GM21786 (cell line): ENCODE measurements at regions not wholly inside any gene's neighbourhood (a gene's known extent, or its start where the extent isn't known, plus 50 kb on each side); places are given as distances from the start of the nearest gene placed in this dataset.
"Not testable (repeated sequence)": the region's sequence is repeated elsewhere in the genome, so short reads cannot be mapped to it uniquely, and the experiment has no call there.

ENCODE experiments used
- ATAC-seq: cut with Tn5 transposase; IDR thresholded peaks from one replicate; pipeline ENCODE4 v1.9.1; 2021; ENCODE audit not compliant: unreplicated experiment

DNA sequence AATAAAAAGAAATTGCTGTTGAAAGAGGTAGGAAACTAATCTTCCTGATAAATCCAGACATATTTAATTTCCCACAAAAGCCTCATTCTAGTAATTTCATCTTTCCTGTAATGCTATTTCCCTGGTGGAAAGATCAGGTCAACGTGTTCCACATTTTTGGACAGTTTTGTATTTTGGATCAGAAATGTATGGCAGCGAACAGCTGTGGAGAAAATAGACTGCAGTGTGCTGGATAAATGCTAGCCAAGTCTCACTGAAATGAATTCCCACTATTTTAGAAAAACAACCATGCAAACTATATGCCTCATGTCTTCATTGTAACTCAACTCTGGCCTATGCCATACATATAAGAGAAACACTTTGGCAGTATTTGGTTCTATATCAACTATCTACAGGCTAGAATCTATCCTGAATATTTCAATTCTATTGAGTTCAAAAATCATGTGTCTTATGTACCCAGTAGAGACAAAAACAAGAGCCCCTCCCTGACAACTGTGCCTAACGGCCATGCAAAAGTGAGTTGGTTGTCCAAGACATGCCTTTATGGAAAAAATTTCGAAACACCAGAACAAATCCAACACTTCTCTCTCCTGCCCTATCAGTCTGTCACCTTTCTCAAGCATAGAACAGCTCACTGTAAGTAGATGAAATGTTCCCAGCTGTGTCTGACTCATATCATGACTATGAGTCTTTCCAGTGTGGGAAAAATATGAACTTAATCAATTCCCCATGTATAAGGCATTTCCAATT, 191.3 kb upstream of the NREP start:
- no peak for ATAC-seq

DNA sequence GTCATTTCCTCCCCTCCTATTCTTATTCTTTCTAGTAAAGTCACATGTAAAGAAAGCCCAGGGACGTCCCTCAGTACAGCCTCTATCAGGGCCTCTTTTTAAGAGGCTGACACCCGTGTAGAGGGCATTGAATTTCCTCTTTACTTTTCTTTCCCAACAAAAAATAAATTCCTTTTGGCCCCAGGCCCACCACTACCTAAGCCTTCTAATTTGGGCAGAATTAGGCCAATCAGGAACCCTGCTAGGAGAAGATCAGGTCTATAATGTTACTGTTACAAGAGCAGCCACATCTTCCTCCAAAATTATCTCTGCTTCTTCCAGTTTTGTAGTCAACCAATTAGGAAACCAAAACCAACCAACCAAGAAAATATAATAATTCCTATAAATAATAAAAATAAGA, 189.6 kb upstream of the NREP start:
- ATAC-seq: no peak

DNA sequence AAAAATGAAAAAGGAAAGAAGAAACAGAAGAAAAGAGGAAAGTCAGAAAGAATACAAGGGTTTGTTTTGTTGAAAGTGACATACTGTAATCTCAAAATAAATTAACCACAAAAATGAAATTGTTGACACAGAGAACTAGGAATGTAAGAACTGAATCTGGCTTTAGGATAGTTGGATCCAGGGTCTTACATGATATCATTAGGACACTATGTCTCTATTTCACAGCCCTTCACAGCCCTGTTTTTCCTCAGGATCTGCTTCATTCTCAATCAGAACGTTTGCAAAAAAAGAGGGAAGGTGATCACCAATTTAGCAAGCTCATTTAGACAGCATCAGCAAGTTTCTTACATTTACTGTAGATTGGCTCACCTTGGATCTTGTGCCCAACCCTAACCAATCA, 188.5 kb upstream of the NREP start:
- no peak for ATAC-seq

DNA sequence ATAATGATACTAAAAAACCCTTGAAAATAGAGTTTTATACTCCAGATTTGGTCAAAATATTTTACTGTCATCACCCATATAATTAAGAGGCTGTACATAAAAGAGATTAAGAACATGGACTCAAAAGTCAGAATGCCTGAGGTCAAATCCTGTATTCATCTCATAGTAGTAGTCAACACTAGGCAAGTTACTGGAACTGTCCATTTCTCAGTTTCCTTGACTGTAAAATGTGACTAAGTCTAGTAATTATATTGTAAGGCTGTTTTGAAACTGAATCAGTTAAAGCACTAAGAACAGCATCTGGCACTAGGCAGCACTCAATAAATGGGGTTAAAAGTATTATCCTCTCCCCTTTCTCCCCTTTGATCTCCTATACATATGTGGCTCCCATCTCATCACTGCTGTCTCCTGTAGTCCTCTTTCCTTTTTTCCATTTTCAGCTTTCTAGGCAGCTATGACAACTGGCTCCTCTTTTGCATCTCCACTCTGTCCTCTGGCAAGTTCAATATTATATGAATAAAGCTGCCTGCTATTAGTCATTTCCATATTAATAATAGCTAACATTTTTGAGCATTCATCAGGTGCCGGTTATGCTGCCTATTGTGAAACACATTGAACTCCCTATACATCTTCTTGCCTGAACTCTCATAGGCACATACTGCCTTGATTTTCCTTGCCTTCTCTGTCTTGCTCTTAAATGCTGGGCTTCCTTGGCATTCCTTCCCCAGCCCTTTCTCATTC, 185.8 kb upstream of the NREP start:
- ATAC-seq: no peak

DNA sequence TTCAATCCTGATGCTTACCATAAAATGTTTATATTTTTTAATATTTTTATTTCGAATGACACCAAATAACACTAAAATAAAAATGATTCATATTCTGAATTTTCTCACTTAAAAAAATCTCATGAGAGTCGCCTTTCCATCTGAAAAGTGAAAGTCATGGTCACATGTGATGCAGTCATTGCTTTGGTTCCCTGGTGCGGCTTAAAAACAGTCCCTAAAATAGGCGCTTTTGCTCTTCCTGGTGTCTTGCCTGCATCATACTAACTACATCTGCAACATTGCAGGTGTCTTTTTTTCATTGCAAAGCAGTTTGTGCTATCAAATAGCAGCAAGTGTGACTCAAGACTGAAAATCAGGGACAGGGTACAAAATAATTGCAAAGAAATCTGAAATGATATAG, 185.2 kb upstream of the NREP start:
- ATAC-seq: no peak

DNA sequence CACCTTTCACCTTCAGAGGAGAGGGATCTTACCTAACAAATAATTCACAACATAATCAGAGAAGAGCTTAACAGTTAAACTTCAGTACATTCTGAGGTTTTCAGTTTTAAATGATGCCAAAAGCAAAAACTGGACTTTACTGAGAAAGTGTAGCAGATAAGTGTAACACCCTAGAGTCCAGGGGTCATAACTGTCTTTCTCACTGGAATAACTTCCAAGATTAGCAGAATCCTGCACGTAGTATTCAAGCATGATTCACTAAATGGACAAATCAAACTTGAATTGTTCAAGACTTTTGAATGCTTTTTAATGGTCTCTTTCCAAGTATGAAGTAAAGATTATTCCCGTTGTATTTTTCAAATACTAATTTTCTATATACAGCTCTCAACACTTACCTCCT, 180.1 kb upstream of the NREP start:
- ATAC-seq: no peak

DNA sequence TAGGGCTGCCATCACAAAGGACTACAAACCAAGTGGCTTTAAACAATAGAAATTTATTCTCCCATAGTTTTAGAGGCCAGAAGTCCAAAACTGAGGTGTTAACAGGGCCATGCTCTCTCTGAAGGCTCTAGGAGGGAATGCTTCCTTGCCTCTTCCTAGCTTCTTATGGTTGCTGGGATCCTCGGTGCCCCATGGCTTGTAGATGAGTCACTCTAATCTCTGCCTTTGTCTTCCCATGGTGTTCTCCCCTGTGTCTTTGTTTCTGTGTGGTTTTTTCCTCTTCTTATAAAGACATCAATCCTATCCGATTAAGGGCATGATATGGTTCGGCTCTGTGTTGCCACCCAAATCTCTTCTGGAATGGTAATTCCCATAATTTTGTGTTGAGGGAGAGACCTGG, 178.8 kb upstream of the NREP start:
- no peak for ATAC-seq

DNA sequence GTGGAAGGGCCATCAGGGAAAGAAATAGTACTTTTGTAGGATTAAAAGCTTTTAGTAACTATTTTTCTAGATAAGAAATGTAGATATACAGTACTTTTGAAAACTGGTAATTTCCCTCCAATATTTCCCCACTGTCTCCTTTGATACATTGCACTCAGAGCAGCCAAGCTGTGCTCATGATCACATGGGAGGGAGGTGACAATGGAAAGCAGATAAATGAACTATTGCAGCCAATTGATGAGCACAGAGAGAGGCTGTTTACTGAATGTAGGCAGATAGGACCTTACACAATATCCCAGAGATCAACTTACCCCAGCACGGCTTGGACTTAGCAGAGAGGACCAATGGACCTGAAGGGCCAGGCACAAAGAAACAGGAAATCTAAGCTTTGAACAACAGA, 178.0 kb upstream of the NREP start:
- ATAC-seq: no peak

DNA sequence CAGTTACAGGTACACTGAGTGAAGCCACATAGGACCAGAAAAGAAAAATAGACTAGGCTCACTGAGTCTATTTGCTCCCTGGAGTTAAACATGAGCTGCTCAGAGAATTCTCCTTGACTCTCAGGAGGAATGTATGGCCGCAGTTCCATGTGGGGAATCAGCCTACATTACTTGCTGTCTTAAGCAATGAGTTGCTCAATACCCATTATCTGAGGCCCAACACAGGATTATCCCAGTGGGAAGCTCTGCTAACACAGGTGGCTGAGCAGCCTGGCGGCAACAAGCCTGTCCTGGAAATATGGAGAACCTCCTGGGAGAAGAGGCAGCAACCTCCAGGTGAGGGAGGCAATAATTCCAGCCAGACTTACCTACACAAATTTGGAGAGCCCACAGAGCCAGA, 177.5 kb upstream of the NREP start:
- no peak for ATAC-seq

DNA sequence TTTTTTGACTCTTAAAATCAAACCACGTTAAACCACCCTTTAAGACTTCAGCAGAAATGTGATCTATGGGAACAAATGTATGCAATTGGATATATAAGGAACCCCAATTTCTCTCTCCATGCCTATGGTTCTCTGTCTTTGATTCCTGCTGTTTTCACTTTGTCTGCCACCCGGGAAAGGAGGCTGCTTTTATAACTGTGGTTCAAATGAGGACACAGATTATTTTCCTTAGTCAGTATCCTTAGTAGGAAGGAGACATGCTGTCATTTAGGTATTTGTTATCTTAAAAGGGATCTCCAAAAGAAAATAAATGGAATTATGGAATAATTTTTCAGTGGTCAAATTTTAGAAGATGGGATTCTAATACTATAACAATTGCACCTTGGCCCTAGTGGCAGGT, 176.1 kb upstream of the NREP start:
- no peak for ATAC-seq

DNA sequence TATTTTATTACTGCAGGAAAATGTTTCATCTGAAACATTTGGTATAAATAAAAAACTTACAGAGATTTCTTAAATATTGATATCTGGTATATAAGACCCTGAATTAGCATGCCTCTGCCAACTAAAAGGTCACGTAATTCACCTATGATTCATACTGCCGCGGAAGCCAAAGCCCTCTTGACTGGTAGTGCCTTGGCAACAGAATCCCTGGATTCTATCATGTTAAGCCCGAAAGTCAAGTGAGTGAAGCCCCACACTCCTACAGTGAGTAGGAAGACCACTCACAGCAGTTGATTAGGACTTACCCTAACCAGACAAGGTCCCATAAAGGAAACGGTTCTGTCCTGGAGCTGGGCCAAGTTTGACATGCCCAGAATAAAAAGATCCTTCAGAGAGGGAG, 175.6 kb upstream of the NREP start:
- ATAC-seq: no peak

DNA sequence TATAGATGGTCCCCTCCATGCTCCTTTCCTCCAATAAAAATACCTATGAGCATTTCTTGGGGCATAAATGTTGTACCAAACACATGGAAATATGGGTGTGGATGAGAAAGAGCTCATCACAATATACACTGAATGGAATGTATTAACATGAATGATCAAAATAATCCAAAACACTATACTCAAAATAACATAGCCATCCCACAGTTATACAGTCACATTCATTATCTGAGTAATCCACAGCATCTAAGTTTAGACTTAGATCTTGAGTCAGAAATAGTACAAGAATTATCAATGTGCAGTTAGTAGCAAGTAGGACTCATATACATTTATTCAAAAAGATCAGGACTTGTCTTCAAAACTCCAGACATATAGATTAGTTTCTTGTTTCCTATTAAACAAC, 175.2 kb upstream of the NREP start:
- ATAC-seq: no peak

DNA sequence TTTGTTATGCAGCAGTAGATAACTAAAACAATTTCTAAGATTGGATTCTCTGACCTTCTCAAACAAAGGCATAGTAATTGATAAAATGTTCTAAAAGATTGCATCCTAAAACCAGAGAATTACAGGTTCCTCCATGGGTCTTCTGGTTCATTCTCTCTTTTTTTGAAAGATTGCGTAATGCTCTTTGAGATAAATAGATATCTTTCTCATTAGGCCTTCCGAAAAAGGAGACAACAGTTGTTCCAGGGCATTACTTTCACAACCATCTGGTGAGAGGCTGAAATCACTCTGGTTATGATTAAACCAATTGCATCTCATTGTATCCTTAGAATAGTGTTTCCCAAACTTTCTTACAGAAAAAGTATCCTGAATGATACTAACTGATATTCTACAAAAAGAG, 174.7 kb upstream of the NREP start:
- ATAC-seq: no peak

DNA sequence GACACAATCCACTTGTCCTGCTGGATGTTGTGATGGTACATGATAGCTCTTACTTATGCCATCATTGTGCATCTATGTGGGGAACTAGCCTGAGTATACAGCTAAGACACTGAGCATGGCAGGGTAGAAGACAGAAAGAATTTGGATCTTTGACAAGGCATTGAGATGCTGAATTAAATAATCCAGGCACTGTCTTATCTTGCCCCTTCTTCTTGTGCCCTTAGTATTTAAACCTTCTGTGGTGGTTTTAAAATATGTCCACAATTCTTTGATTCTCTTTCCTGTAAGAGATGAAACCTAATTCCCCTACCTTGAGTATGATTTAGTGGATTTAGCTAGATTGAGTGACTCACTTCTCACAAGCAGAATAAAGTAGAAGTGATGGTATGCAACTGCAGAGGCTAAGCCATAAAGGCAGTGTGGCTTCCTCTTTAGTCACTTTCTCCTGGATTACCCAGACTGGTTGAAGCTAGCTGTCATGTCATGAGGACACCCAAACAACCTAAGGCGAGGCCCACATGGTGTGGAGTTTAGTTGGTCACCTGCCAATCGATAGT, 174.0 kb upstream of the NREP start:
- ATAC-seq: no peak

DNA sequence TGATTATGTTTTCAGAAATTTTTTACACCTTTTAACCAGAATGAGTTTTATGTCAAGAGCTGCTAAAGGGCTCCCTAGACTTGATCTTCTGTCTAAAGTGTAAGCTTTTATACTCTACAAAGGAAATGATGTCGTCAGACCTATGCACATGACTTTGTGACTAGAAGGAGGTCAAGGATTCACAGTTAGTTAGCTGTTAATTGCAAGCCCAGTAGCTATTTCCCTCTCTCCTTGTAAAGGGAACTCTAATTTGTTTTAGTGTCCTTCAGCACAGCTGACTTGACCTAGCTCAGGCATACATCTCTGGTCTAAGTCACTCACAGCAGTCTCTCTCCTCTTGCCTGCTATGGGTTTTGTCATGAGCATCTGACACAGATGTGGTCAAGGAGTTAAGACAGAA, 173.5 kb upstream of the NREP start:
- no peak for ATAC-seq

DNA sequence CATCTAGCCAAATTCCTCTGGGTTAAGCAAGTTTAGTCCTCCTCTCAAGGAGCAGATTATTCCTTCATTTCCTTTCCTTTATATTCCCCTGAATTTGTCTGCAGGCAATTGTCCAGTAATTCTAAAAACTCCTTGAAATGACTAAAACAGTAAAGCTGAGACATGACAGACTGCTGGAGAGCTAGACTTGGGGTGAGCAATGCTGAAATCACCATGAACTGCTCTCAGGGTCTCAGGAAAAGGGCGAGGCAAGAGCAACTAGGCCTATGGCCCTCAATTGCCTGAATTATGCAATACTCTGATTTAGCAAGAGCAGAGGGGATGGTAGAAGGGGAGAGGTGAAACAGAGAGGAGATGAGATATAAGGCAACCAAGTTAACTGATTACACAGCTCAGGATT, 172.9 kb upstream of the NREP start:
- no peak for ATAC-seq

DNA sequence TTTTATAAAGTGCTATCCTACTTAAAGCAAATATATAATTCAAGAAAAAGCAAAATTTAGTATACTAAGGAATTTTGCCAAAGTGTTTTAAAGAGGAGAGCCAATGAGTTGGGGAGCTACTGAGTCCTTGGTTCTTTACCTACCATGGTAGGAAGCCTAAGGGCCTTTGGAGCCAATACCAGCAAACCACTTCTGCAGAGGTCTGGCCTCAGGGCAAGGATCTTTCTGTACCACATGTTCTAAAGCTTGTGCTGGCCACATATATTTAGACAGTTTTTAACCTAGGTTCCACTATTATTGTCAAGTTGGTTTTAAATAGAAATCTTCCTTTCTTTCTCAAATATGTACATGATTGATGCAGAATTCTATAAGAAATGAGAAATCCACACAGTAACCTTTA, 172.3 kb upstream of the NREP start:
- no peak for ATAC-seq

DNA sequence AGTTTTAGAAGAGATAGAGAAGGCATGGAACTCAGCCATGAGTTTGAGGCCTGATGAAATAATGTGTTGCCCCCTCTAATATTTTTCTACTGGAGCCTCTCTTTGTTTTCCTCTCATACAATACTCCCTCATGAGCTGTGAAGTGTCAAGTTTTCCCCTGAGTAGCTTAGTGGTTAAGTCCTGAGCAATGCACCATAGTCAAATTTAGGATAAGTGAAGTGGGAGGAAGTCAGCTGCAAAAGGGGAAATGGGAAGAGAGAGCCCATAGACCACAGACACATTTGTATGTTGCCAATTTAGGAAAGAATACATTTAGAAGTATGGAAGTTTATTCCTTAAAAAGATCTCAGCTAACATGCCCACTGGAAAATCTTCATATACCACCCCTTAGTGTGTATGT, 171.5 kb upstream of the NREP start:
- ATAC-seq: no peak

DNA sequence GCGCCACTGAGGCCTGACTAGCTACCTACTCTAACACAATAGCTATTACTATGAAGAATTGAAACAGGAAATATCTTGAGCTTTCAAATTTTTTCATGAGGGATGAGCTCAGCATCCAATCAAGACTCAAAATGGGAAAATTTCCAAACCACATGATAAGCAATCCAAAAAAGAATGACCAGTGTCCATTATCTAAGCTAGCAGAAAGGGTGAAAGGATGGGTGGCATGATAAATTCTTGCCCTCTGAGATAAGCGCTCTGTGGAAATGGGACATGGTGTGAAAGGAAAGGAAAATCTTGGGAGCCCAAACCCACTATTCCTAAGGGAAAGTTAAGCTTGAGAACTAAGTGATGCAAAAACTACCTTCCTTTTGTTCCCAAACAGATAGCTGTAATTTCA, 170.2 kb upstream of the NREP start:
- ATAC-seq: no peak

DNA sequence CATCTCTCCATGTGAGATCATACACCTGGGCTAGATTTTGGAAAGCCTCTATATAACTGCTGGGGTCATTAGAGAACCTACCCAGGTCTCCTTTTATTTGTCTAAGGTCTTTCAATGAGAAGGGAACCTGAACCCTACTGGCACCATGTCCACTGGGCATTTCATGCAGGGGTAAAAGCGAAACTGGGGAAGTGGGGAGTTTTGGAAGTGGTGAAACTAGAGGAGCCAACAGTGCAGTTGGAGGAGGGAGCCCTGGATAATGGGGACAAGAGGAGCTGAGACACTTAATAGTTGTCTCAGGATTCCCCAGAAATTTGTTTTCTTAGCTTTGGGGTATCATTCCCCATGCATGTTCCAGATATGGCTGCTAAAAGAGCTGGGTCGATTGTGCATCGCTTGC, 169.0 kb upstream of the NREP start:
- no peak for ATAC-seq

DNA sequence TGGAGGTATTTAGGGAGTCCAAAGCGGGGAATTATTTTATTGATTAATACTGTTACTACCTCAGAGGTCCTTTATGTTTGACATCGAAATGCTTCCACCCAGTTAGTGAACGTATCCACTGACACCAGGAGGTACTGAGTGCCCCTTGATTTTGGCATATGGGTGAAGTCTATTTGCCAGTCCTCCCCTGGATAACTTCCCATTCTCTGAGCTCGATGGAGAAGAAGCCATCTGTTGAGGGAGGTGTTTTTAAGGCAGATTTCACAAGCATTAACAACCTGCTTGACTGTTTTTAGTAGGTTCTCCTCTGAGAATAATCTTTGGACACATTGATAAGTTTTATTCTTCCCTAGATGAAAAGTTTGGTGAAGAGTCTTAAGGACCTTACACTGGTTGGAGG, 165.3 kb upstream of the NREP start:
- ATAC-seq: no peak

DNA sequence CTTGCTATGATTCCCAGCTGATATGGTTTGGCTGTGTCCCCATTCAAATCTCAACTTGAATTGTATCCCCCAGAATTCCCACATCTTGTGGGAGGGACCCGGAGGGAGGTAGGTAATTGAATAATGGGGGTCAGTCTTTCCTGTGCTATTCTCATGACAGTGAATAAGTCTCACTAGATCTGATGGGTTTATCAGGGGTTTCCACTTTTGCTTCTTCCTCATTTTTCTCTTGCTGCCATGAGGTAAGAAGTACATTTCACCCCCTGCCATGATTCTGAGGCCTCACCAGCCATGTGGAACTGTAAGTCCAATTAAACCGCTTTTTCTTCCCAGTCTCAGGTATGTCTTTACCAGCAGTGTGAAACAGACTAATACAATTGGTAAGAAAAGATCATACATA, 164.7 kb upstream of the NREP start:
- ATAC-seq: not testable (repeated sequence)
